ENCODE measurements at regions not wholly inside any gene's neighbourhood (a gene's known extent, or its start where the extent isn't known, plus 50 kb on each side); places are given as distances from the start of the nearest gene placed in this dataset.
"Not testable (repeated sequence)": the region's sequence is repeated elsewhere in the genome, so short reads cannot be mapped to it uniquely, and the experiment has no call there.

- not testable (repeated sequence) for DNase-seq (ENCODE audit: low read depth in 2 of 2)
Observed at GRCh38 chr2:90293806-90294205, 1602.3 kb downstream of the RPIA start.

- not testable (repeated sequence) for DNase-seq (ENCODE audit: low read depth in 2 of 2)
Observed at GRCh38 chr2:90295036-90295750, 1603.7 kb downstream of the RPIA start.

DNA sequence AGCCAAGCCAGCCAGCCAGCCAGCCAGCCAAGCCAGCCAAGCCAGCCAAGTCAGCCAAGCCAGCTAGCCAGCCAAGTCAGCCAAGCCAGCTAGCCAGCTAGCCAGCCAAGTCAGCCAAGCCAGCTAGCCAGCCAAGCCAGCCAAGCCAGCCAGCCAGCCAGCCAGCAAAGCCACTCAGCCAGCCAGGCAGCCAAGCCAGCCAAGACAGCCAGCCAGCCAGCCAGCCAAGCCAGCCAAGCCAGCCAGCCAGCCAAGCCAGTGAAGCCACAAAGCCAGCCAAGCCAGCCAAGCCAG is 1605.0 kb downstream of the RPIA start:
- DNase-seq (ENCODE audit: low read depth in 2 of 2), result not testable (repeated sequence)

GRCh38 chr2:90297701-90298100 is 1606.2 kb downstream of the RPIA start:
- DNase-seq (ENCODE audit: low read depth in 2 of 2), result not testable (repeated sequence)

DNA sequence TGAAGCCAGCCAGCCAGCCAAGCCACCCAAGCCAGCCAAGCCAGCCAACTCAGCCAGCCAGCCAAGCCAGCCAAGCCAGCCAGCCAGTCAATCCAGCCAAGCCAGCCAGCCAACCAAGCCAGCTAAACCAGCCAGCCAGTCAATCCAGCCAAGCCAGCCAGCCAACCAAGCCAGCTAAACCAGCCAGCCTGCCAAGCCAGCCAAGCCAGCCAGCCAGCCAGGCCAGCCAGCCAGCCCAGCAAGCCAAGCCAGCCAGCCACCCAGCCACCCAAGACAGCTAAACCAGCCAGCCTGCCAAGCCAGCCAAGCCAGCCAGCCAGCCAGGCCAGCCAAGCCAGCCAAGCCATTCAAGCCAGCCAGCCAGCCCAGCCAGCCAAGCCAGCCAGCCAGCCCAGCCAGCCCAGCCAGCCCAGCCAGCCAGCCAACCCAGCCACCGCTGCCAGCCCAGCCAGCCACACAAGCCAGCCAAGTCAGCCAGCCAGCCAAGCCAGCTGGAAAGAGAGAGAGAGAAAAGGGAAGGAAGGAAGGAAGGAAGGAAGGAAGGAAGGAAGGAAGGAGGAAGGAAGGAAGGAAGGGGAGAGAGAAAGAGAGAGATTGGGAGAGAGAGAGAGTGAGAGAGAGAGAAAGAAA is 1606.8 kb downstream of the RPIA start:
- DNase-seq (ENCODE audit: low read depth in 2 of 2), result not testable (repeated sequence)

DNA sequence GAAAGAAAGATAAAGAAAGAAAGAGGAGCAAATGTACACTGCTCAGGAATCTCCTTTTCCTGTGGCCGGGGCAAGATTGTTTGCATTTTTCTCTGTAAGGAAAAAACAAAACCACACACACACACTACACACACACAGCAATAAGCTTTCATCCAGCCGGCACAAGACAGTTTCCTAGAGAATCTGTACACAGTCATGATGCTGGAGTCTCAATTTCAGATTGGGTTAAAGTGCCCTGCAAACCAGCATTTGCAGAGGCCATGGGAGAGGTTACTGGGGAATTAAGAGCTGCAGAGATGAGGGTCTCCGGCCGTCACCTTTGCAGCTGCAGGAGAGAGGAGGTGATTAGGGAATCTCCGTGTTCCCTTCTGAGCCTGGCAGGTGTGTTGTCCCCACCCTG is 1607.5 kb downstream of the RPIA start:
- DNase-seq (ENCODE audit: low read depth in 2 of 2), result not testable (repeated sequence)

- not testable (repeated sequence) for DNase-seq (ENCODE audit: low read depth in 2 of 2)
Observed at GRCh38 chr2:90322982-90323381, 1631.5 kb downstream of the RPIA start.

- DNase-seq (ENCODE audit: low read depth in 2 of 2), result not testable (repeated sequence)
Observed at GRCh38 chr2:90323612-90324558, 1632.4 kb downstream of the RPIA start.

DNA sequence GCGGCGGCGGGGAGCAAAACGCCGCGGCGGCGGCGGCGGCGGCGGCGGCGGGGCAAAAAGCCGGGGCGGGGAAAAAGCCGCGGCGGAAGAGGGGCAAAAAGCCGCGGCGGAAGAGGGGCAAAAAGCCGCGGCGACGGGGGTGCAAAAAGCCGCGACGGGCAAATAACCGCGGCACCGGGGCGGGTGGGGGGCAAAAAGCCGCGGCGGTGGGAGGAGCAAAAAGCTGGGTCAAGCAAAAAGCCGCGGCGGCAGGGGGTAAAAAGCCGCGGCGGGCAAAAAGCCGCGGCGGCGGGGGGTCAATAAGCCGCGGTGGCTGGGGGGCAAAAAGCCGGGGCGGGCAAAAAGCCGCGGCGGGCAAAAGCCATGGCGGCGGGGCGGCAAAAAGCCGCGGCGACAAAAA is 1633.2 kb downstream of the RPIA start:
- DNase-seq (ENCODE audit: low read depth in 2 of 2), result not testable (repeated sequence)

DNA sequence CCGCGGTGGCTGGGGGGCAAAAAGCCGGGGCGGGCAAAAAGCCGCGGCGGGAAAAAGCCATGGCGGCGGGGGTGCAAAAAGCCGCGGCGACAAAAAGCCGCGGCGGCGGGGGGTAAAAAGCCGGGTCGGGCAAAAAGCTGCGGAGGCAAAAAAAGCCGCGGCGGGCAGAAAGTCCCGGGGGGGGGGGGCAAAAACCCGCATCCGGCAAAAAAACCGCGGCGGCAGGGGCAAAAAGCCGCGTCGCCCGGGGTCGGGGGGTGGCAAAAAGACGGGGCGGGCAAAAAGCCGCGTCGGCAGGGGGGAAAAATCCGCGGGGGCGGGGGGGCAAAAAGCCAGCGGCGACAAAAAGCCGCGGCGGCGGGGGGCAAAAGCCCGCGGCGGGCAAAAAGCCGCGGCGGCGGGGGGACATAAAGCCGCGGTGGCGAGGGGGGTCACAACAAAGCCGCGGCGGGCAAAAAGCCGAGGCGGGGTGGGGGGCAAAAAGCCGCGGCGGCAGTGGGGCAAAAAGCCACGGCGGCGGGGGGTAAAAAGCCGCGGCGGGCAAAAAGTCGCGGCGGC is 1634.4 kb downstream of the RPIA start:
- DNase-seq (ENCODE audit: low read depth in 2 of 2), result not testable (repeated sequence)

GRCh38 chr2:90355546-90355945 is 1664.1 kb downstream of the RPIA start:
- not testable (repeated sequence) for DNase-seq (ENCODE audit: low read depth in 2 of 2)

- DNase-seq (ENCODE audit: low read depth in 2 of 2), result not testable (repeated sequence)
Observed at GRCh38 chr2:90359344-90359743, 1667.9 kb downstream of the RPIA start.

DNA sequence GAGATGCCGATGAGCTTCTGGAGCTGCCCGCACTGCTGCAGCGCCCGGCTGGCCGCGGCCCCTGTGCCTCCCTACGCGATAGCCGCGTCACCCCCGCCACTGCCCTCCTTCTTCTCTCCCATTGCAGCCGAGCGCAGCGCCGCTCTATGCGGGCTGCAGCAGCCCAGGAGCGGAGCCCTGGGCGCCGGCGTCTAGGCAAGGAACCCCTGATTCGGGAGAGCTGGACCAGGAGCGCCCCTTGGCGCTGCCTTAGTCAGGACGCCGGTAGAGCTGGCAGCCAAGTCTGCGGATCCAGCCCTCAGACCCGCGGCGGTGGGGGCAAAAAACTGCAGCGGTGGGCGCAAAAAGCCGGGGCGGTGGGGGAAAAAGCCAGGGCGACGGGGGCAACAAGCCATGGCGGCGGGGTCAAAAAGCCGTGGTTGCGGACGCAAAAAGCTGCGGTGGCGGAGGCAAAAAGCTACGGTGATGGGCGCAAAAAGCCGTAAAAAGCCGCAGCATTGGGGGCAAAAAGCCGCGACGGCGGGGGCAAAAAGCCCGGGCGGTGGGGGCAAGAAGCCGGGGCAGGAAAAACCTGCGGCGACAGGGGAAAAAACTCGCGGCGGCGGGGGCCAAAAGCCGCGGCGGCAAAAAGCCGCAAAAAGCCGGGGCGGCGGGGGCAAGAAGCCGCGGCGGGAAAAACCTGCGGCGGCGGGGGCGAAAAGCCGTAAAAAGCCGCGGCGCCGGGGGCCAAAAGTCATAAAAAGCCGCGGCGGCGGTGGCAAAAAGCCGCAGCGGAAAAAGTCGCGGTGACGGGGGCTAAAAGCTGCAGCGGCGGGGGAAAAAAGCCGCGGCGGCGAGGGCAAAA is 1668.6 kb downstream of the RPIA start:
- not testable (repeated sequence) for DNase-seq (ENCODE audit: low read depth in 2 of 2)

DNA sequence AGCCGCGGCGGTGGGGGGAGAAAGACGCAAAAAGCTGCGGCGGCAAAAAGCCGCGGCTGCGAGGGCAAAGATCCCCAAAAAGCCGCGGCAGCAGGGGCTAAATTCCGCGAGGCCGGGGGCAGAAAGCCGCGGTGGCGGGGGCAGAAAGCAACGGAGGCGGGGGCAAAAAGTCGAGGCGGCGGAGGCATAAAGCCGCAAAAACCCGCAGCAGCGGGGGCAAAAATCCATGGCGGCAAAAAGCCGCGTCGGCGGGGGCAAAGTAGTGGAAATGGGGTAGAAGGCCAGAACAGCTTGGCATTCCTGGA is 1669.2 kb downstream of the RPIA start:
- not testable (repeated sequence) for DNase-seq (ENCODE audit: low read depth in 2 of 2)

All from fibroblast of skin of left biceps (primary cell).